Occipital lobe (tissue), 1 donor: ENCODE measurements at regions not wholly inside any gene's neighbourhood (a gene's known extent, or its start where the extent isn't known, plus 50 kb on each side); places are given as distances from the start of the nearest gene placed in this dataset.

Source experiments
- DNase-seq: peaks from one replicate; lab custom pipeline; 2025; lab: John Stamatoyannopoulos, UW

DNA sequence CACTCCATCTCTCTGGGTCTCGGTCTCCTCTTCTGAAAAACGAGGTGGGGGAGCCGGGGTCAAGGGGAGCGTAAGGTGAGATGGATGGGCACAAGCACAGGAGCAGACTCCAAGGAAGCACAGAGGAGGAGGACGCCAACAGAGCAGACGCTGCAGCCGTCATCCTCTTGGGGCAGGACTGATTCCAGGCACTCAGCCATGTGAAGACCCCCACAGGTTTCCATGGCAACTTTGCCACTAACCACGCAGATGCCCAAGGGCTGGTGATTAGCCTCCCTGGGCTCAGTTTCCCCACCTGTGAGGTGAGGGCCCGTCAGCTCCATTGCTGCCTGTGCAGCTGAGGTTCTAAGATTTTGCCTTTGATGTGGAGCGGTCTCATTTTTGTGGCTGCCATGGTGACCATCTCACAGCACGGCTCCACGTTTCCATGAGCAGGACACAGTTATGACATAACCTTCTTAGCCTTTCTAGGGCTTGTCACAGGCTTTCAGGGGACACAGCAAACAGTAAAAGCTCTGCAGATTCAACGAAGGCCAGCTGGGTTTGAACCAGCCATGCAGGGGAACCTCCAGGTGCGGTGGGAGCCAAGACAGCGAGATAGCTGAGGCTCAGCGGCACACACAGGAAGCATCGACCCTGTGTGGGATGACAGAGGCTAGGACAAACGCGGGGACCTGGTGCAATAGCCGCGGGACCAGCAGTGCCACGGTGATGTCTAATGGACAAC lies 170.3 kb downstream of the NUP210 start:
- DNase-seq, result no peak

DNA sequence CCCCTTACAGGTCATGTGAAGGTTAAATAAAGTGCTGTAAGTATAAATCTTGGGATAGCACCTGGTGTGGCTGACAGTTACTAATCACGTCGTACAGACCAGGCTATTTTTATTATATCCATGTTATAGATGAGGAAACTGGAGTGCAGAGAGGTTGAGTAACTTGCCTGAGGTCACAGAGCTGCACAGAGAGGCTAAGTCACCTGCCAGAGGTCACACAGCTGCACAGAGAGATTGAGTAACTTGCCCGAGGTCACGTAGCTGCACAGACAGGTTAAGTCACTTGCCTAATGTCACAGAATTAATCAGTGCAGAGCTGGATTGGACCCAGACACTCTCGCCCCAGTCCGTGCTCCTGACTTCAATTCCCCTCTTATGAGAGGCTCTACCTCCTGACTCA lies 171.5 kb downstream of the NUP210 start:
- DNase-seq, result no peak

DNA sequence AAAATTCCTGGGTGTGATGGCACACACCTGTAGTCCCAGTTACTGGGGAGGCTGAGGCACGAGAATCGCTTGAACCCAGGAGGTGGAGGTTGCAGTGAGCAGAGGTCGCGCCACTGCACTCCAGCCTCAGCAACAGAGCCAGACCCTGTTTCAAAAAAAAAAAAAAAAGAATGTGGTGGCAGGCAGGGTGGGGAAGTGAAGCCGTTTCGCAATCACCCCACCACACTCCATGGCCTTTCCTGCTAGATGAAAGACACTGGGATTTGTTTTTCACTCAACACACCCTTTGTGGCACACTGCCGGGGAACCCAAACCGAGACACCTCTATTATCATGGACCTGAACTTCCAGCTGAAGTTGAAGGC lies 172.4 kb upstream of the IQSEC1 start:
- no peak for DNase-seq

DNA sequence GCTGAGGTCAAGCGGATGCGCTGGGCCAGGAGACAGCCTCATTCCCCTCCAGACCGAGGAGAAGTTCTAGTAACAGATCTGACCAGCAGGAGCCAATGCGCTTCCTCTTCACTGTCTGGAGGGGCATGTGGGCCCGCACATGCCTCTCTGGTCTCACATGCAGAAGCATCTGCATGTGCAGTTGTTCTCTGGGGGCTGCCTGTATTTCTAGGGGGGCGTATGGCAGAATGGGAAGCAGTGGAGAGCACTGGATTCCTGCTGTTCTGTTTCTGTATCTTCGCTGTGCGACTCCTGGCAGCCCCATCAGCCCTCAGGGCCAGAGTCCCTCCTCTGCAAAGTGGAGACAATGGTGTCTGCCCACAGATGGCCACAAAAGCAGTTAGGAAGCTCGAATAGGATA lies 170.4 kb upstream of the IQSEC1 start:
- DNase-seq, result no peak

DNA sequence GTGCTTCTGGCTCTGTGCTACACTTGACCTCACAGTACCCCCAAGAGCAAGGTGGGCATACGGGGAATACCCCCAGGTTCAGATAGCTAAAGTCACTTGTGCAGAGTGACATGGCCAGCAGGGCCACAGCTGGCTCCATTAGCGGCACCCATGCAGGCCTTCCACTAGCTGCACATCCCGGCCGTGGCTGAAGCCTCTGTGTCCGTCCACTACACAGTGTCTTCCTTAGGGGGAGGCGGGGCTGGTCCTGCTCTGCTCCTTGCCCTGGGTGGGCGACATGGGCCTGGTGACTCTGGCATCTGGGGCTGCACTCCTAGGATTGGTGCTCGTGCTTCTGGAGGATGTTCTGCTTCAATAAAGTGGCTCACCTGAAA lies 169.1 kb upstream of the IQSEC1 start:
- no peak for DNase-seq

DNA sequence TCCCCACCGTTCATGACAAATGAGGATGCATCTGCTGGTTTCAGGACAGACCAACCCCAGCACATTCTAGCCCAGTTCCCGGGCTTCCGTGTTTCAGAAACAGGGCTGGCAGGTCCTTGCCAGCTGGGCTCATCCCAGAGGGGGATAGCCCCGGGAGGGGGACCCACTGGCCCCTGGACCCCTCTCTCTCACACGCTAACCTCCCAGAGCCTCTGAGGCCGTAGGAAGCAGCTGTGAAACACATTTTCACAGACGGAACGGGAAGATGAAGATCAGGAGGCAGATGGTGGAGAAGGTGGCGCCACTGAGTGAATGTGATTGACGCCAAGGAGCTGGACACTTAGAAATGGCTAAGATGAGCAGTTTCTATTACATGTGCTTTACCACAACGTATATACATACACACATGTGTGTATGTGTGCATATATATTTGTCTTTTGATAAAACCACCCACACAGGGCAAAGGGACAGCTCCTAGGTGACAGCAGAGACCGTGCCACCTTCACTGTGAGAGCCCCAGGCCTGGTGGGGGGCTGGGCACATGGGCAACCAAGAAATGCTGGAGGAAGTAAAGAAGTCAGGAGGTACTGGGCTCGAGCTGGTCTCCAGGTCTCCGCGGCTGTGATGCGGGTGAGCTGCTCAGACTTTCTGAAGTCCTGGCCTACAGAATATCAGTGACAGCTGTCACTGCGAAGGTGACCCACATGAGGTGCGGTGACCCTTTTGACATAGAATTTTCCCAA lies 168.6 kb upstream of the IQSEC1 start:
- no peak for DNase-seq

DNA sequence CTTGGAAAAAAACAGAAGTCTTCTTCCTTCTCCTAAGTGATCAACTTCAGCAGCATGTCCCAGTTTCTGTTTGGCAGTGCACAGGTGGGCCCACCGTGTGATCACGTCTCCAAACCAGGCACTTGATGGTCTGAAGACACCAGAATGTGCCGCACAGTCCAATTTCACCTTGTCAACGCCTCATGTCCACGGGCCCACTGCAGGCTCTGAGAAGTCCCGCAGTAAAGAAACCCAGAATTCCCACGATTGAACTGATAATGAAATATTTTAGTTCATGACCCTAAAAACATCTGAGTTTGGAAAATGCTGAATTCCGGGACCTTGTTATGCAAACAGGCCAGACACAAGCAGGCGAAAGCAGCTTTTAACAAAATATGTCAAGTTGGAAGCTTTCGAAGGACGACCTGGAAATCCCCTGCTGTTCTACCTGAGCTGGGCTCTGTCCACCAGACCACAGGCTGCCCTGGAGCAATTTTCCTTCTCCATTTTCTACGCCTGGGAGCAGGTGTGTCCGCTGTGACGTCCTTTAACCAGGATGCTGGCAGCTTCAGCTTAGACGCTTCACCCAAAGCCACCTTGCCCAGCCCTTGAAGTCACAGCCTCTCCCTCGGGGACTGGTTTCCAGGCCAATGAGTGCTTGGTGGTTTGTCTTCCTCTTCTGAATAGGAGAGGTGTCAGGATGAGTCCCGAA lies 167.8 kb upstream of the IQSEC1 start:
- DNase-seq, result no peak

DNA sequence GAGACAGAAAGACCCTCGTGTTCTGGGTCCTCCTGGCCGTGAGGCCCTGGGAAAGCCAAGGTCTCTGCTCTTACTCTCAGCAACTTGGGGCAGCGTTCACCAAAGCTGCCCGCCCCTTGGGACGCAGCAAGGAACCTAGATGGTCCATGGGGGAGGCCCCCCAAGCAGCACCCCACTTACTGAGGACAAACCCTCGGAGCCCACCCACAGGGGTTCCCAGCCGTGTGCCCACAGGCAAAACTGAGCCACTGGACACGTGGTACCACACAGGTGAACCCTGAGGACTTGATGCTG lies 166.2 kb upstream of the IQSEC1 start:
- no peak for DNase-seq

DNA sequence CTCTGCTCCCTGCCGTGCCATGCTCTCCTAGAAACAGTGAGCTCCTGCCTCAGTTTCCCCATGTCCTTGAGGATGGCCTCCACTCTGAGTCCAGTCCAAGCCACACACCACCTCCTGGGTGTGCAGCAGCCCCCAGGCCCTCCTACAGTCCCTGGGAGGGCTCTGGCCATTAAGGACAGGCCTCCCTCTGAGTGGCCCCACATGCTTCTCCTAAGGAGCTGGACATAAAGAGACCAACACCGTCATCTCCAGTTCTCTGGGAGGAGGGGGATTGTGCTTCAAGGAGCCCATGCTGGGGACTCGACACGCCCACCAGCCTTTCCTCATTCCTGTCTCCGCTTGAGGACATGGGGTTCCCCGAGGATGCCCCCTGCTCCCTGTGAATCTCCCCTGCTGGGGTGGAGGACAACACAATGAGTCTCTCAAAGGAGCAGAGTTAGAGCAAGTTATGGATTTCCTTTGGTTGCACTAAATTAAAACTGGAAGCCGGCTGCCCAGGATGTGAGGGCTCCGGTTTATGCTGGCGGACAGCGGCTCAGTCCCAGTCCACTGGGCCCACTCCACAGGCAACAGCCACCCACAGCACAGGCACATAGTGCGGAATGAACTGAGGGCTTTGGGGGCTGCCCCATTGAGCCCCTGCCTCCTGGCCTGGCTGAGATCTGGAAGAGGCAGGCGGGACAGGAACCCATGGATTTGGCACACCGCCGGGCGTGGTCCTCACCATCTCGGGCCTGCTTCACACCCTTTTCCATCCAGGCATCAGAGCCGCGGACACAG lies 165.6 kb upstream of the IQSEC1 start:
- DNase-seq, result no peak

DNA sequence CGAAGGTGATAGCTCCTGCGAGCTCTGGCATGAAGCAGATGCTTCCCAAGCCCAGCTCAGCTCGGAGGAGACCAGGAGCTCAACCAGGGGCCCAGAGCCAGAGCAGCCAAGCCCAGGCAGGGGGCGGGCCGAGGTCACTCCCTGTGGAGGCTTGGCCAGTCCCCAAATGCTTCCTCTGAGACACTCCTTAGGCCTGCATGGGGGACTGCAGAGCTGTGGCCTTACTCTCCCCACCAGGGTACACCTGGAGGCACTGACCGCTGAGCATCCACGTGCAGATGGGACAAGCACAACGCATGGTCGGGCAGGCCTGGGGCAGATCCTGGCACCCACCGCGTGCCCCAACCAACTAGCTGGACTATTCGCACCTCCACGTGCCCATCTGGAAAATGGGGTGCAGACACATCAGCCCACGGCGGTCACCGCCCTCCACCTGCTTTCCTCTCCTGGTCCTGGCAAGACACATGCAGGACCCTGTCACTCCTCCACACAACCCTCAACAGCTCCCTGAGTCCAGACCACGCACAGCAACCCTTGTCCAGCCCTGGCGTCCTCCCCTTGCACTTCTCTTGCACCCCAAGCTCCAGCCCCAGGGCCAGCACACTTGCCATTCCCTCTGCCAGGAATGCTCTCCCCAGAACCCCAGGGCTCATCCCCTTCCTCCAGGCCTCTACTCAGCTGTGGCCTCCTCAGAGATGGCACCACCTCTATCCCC lies 164.7 kb upstream of the IQSEC1 start:
- DNase-seq, result no peak

DNA sequence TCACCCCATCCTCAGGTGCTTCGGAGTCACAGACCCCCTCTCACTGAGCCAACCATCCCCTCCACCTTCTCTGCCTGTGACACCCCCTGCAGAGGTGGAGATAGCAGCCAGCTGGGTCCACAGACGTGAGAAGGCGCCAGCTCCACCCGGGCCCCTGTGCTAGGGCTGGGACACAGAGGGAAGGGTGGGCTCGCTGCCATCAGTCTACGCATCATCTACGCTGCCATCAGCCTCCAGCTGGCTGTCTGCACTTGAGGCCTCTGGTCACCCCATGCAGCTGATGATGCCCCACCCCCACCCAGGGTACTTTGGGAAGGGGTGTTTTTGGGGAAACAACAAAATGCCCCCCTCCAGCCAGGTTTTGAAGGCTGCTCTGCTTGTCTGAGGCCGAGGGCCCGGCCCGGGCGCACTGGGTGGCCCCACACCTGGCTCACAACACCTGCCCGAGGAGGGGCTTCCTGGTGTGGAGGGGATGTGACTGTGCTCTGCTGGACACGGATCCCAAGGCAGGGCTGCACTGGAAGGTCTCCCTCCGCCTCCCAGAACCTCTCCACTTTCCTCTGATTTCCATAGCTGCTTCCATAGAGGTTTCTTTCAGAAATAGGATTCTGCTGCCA lies 163.4 kb upstream of the IQSEC1 start:
- no peak for DNase-seq

DNA sequence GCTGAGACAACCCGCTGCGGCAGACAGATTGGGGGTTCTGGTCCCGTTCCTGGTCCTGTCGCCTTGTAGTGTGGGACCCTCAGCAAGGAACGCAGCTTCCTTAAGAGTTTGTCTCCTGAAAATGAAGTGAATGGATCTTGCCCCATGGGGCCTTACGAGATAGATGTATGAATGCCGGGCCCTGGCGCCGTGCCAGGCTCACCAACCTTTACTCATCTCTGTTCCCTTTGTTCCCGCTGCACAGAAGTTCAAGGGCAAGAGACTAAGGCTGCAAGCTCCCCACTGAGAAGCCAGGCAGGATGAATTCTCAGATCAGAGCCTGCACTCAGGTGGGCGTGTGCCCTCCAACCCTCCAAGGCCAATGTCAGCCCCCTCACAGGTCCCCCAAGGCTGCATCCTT lies 162.7 kb upstream of the IQSEC1 start:
- no peak for DNase-seq

DNA sequence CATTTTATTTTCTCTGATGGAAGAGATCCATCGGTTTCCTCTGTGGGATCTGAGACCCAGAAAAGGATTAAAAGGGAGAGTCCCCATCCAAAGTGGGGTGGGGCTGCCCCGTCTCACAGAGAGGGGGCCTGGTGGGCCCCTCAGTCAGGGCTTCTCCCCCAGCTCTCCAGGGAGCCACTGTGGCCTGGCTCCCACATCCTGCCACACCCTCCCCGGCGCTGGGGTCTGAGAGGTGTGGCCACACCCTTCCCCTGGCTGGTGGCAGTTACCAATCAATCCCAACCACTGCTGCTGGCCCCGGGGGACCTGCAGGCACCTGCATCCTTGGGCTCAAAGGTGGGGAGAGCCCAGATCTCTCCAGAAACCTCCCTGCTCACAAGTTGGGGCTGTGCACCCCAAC lies 161.8 kb upstream of the IQSEC1 start:
- no peak for DNase-seq

DNA sequence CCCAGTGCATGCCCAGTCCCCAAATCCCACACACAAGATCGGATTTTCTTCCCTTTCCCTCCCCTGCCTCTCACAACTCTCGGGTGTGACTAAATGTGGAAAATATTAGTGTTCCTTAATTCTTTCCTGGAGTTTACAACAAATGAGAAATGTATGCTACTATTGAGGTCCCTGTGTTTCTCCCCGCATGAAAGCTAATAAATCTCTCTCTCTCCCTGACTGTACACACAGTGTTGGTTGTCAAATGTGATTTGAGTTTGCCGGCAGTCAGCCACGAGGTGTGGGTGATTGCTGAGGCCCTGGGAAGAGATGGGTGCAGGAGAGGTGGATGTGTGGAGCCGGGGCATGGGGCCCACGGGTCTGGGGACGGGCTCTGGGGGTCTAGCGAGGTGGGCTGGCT lies 161.4 kb upstream of the IQSEC1 start:
- no peak for DNase-seq

DNA sequence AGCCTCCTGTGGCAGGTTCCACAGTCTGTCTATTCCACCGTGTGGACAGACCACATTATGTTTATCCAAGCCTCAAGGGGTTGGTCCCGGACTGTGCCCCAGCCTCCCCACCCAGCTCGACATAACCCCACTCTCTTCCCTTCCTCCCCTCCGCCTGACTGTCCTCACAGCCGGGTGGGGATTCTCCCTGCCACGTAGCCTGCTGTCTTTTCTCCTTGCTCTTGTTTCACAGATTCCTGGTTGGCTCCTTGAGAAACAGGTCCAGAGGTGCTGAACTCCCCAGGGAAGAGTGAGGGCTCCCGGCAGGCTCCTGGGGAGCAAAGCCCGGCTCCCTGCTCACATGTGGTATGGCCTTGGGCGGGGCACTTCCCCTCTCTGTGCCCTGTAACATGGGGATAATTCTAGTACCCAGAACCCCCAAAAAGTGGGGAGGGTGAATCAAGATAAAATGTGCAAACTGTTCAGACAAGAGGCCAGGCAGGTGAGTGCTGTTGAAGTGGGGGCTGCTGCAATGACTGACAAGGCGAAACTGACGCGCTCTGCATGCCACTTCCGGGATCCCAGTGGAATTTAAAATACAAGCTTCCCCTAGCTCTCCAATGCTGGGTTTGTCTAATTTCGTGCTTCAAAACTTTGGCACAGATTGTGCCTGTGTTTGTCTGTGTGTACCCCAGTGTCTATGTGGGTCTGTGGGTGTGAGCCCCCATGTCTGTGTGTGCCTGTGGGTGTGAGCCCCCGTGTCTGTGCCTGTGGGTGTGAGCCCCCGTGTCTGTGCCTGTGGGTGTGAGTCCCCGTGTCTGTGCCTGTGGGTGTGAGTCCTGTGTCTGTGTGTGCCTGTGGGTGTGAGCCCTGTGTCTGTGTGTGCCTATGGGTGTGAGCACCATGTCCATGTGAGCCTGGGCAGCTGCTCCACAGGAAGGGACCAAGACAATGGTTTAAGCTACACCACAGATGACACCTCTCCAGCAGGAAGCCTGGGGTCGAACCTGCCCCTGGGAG lies 160.6 kb upstream of the IQSEC1 start:
- DNase-seq, result no peak

DNA sequence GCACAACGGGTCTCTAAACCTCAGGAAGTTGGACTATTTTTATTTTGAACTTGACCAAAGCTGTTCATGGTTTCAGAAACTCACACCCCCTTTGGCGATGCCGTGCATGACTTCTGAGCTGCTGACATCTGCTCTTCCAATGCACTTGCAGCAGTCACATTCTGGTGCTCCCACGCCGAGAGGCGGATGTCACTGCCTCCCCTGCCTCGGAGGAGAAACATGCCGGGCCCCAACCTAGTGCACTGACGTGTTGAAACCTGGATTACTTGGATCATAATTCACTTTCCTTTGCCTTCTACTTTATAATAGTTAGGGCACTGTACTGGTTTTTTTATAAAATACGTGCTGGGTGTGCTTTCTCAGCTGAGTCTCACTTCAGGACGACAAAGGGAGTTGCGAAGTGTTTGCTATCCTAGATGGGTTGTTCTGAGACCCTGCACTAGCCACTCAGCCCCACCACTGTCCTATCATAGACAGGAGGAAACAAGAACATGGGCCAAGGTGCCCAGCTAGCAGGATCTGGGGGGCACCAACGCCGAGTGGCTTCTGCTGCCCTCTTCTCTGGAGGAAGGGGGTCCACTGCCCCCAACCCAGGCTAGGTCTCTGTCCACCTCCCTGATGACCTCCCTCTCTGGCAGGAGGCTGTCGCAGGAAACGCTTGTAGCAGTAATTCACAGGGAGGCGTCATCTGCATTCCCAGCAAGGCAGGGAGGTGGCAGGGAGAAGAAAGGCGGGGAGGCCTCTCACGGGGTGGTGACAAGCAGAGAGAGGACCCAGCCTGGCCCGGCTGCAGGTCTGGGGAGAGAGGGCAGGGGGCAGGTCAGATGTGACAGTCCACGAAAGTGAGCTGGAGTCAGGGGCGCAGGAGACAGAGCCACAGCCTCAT lies 158.8 kb upstream of the IQSEC1 start:
- no peak for DNase-seq

DNA sequence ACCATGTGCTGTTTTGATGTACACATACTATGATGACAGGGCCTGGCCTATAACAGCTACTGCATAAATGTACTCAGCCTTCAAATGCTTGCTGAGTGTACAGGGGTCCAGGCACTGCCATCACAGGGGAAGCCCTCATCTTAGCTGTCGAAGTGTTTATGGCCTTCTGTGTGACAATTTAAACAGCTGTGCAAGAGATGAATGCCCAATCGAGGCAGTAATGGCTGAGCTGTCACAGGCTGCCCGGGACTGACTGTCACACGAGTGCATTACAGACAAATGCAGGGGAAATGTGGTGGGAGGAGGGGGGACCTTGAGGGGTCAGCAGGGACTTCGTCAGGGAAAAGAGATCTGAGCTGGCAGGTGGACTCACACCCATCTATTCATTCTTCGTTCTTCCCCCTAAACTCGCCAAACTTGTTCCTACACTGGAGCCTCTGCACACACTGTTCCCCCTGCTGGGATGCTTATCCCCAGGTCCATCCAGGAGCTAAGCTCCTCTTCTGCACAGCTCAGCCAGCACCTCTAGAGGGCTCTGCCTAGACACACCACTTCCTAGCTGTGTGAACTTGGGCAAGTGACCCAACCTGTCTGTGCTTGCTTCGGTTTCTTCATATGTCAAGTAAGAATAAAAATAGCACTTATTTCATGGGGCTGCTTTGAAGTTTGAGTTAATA lies 156.2 kb upstream of the IQSEC1 start:
- DNase-seq, result no peak

DNA sequence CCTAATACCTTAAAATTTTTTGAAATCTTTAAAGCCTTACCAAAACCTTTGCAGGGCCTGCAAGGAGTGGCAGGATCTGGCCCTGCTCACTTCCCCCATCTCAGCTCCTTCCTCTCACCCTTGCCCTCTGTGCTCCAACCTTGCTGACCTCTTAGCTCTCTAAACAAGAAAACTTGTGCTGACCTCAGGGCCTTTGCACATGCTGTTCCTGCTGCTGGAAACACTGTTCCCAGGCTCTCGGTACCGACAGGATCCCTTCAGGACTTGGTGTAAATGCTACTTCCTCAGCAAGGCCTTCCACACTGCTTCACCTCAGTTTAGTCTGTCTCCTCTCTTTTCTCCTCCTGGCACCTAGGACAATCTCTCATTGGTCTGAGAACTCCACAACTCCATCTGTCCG lies 155.4 kb upstream of the IQSEC1 start:
- no peak for DNase-seq
